ENCODE measurements at regions not wholly inside any gene's neighbourhood (a gene's known extent, or its start where the extent isn't known, plus 50 kb on each side); places are given as distances from the start of the nearest gene placed in this dataset.

DNA sequence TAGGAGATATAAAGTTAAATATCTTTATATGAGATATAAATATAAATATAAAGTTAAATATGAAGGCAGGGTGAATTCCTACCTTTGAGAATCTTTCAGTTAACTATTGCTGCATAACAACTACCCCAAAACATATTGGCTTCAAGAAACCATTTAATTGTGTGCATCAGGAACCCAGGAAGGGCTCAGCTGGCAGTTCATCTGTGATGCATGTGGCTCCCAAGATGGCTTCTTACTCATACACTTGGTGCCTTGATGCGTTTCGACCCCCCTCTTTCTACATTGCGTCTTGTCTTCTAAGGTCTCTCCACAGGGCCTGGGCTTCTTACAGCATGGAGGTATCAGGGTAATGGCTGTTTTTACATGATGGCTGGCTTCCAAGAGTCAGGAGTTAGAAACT, 253.9 kb upstream of the CRY1 start:
- DNase-seq (ENCODE audit: low read depth): no peak

DNA sequence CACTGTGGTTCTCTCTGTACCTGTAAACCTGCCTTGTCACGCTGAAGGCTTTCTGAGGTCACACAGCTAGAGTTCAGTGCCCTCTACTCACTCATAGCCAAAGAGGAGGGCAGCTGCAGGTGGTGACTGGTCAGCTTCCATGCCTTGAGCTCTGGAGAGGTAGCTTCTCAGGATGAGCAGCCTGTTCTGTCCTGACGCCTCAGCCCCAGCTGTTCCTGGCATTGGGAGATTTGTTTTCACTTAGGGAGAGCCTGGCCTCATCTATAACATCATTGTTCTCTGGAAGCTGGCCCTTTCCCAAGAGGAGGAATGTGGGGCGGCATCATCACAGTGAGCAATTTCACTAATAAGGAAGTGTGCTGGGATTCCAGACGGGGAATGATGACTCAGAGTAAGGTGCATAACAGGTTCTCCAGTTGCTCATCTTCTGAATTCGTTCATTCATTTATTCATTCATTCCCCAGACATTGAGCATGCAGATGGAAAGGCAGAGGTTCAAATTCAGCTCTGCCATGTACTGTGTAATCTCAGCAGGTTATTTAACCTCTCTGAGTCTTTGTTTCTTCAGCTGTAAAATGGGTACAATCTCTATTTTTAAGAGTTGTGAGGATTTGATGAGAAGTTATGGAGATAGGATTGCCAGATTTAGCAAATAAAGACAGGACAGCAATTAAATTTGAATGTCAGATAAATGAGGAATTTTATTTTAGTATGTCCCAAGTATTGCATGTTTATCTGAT, 255.8 kb upstream of the CRY1 start:
- DNase-seq (ENCODE audit: low read depth): no peak

DNA sequence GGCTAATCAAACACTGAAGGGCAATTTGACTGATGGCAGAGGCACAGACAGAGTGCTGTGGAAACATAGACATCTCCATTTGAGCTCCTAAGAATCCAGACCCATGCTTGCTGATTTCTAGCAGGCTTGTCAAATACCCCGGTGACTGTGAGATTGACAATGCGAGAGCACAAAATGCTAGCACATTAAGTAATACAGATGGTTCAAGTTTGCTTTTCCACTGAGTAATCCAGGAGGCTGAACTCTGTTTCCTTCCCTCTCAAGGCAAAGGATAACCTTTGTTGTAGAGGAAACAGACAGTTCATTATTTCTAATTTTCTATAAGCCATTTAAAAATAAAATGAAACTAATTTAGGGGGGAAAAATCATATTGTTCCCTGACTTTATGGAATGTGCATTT, 256.5 kb upstream of the CRY1 start:
- no peak for DNase-seq (ENCODE audit: low read depth)

DNA sequence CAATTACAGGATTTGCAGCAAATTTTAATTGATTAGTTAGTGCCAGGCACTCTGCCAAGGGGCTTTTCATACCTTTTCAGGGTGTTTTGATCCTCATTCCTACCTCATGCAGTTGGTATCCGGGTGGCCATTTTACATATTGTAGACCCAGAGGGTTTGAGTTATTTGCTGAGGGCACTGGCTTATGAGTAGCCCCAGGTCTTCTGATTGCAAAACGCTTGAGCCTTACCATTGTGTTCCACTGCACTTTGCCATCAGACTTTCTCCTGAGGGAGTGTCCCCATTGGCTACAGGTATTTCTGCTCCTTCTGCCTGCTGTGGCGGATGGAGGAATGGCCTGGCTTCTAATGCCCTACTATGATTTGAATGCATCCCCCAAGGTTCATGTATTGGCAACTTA, 257.8 kb upstream of the CRY1 start:
- no peak for DNase-seq (ENCODE audit: low read depth)

DNA sequence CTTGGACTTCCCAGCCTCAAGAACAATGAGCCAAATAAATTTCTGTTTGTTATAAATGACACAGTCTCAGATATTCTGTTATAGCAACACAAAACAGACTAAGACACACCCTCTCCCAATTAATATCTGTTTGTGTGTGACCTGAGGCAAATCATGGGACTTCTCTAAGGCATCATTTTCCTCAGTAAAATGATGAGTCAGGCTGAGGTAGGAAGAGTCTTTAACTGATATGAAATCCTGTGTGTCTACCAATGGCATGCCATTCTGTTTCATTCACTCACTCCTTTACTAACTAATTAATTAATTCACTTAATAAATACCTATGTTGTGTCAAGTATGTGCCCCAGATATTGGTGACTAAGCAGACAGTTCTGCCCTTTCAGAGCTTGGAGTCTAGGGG, 258.4 kb upstream of the CRY1 start:
- DNase-seq (ENCODE audit: low read depth): no peak

DNA sequence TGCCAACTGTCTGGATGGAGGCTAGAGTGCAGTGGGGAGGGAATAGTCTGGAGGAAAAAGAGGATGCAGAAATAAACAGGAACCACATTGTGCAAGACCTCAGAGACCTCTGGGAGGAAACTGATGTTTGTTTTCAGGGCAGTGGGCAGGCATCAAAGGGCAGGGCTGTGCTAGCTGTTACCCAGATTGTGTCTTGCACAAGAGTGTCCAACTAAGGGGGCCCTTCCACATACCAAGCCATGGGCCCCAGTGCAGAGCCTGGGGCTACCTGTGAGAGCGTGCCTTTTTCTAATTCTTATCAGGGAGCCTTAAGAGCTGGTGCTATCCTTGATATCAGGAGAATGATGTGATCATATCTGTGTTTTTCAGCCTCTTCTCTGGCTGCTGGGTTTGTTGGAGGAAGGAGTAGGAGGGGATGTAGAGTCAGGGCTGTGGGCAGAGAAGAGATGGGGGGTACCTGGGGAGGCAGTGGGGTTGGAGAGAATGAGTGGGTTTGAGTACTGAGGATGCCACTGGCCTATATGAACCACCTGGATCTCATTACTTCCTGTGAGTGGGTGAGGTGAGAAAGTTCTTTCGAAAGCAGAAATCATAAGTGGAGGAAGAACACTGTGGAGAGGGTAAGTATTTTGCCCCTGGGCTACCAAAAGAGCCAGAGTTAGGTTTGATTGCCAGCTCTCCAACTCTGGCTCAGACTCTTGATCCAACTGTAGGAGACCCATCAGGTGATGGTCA, 259.2 kb upstream of the CRY1 start:
- DNase-seq (ENCODE audit: low read depth): no peak

DNA sequence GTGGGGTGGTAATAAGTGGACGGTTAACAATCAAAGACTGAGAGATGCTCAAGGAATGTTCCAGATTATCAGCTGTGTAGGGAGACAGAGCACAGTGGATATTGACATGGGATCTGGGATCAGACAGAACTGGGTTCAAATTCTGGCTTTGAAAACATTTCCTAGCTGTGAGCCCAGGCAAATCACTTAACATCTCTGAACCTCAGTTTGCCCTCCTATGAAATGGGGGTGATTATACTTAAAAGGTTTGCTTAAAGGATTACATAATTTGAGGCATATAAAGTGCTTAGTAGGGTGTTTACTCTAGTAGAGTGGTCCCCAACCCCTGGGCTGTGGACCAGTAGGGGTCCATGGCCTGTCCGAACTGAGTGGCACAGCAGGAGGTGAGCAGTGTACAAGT, 260.0 kb upstream of the CRY1 start:
- DNase-seq (ENCODE audit: low read depth): no peak

DNA sequence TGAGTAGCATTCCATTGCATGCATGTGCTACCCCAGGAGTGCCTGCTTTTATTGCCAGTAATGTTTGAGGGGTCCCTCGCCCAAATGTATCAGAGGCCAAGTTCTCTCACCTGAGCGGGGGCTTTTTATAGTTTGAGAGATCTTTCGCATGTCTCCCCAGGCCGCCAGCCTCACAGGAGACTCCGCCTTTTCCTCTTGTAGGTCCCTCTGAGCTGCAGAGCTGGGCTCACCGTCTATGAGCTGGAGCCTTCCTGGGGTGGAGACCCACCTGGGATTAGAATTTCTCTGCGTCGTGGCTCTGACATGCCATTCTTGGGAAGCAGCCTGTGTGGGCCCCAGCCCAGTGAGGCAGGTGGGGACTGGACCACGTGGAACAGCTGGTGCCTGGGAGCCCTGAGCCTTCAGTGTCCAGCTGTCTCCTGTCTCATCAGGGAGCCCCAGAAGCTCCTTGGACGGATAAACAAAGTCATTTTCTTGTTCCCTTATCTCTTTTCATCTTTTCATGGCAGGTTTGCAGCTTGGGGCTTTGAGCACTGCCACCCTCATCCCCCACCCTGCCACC, 261.7 kb upstream of the CRY1 start:
- no peak for DNase-seq (ENCODE audit: low read depth)

DNA sequence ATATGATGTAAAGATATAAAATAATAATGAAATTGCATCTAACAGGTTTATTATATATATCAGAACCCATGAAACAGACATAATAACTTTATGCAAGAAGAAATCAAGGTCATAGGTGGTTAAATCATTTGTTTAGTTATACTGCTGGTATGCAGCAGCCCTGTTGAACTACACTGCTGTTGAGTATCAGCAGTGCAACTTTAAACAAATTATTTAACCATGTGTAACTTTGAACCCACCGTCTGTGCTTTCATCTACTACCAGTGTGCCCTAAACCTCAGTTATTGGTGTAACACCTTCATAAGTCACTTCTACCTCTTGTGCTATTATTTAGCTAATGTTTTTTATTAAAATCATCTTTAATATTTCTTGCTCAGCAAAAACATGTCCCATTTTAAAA, 262.3 kb upstream of the CRY1 start:
- DNase-seq (ENCODE audit: low read depth): no peak

DNA sequence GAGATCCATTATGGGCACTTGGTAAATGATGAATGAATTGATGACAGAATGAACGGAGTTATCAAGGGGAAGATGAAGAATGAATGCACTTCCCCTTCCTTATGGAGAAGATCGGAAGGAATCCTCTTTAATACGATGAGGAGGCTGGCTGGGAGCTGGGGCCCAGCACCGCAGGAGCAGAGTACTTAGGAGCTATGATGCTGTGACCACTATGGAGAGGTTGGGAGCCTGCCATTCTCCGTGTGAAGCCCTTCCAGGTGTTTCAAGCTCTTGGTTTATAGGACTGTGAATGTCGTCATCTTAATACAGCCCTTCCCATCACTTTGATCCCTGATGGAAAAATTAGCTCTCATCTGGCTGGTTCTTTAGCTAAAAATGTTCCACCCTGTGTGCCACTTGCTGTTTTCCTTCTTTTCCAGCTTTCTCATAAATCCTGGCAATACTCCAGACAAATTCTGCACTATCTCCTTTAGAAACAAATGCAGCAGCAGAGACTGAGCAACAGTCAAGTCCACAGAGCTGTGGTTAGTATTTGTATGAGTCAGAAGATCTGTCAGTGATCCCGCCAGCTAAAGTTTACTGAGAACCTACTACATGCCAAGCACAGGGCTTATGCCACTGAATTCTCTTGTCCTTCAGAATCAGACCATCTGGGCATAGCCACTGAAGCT, 263.1 kb upstream of the CRY1 start:
- DNase-seq (ENCODE audit: low read depth): no peak

DNA sequence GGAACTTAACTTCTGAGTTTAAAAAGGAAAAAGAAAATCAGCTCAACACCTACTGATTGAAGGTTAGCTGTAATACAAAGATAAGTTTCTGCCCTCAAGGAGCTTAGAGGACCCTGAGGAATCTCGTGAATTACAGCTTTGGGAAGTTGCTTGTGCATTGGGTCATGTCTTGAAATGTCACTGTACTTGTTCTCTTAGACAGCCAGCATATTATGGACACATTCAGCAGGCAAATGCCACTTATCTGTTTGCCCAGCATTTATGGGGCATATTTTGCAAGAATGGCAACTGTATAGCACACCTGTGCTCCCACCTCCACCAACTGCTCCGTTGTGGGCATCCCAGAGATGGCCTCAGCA, 263.6 kb upstream of the CRY1 start:
- DNase-seq (ENCODE audit: low read depth): no peak

DNA sequence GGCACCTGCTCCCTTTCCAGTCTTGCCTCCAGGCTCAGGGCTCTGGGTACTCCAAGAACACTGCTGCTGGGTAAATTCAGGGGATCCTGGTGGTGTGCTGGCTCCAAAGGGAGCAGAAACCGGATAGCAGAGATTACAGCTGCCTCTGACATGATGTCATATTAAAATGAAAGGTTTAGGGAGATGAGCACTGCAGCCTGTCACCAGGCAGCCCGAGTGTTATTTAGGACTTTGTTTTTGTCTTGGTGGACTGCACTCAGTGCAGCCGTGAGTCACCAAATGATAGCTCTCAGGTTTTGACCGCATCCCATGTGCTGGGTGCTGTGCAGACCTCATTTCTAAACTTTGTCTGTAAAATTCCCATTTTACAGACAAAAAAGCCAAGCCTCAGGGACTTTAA, 266.0 kb upstream of the CRY1 start:
- DNase-seq (ENCODE audit: low read depth): no peak

DNA sequence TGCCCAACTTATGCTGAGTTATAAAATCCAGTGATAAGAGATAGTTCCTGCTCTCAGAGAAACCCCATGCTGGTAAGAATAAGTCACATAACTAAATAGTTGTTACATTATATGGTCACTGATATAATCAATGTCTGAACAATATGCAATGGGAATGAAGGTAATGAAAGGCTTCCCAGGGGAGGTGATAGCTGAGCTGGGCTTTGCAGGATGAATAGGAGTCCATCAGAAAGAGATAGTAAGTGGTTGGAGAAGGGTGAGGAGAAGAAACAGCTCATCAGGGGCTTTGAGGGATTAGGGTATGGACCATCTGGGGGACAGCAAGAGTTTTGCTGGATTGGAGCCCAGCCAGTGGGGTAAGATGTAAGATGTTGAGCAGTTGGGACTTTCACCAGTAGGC, 266.7 kb upstream of the CRY1 start:
- DNase-seq (ENCODE audit: low read depth): no peak

DNA sequence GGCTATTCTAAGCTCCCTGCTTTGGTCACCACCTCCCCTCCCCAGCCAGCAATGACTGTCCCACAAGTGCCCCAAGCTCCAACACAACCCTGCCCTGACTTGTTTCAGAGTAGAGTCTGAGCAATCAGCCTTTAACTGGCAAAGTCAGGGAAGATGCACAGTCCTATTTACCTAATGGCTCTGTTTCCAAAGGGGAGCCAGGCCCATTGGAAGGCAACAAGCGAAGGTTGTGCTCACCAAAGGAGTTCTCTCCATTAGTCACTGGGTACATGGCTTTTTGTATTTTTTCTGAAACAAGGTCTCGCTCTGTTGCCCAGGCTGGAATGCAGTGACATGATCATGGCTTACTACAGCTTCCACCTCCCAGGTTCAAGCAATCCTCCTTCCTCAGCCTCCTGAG, 267.1 kb upstream of the CRY1 start:
- no peak for DNase-seq (ENCODE audit: low read depth)

DNA sequence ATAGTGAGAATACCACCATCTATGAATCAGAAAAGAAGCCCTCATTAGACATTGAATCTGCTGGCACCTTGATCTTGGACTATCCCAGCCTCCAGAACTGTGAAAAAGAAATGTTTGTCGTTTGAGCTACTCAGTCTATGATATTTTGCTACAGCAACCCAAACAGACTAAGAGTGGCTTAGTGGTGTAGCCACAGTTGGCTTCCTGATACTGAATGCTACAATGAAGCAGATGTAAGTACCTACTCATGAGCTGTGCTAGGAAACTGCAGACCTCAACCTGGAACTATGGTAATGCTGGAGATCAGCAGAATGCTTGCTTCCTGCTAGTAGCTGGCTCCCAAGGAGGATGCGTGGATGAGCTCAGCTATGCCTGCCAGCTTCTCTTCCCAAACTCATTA, 268.6 kb upstream of the CRY1 start:
- DNase-seq (ENCODE audit: low read depth): no peak

DNA sequence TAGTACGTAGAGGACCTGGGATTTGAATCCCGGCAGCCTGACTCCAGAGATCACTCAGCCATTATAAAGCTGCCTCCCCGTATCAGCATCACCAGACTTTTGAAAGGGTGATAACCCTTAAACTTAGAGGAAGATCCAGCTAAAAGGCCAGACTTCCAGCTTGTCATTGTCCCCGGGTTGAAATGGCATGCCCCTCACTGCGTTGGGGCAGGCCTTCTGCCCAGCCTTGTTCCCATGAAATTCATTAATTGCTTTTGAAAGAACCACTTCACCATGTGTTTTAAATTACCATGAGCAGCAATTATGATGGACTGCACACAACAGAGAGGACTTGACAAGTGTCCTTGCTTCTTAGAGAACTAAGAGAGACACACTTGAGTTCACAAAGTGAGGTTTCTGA, 269.6 kb upstream of the CRY1 start:
- no peak for DNase-seq (ENCODE audit: low read depth)

DNA sequence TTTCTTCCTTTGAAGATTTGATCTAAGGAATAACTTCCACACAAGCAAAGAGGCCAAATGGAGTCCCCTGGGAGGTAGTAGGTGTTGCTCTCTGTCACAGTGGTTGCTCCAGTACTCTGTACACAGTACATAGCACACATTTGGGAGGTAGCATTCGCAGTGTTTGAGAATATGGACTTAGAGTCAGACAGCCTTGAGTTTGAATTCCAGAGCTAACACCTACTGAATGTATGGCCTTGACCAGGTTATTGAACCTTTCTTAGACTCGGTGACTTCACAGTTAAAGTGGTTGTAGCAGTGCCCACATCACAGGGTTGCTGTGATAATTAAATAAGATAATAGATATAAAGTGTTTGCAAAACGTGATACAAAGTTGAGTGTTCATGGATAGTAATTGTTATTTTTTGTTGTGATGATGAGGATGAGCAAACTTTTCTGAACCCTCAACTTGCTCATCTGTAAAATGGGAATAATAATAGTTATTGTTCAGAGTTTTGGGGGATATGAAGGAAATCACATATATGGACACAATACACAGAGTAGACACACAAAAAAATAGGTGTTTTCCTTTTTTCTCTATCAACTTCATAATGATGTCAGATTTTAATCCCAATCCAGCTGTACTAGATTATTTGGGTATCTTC, 271.6 kb upstream of the CRY1 start:
- DNase-seq (ENCODE audit: low read depth): no peak

DNA sequence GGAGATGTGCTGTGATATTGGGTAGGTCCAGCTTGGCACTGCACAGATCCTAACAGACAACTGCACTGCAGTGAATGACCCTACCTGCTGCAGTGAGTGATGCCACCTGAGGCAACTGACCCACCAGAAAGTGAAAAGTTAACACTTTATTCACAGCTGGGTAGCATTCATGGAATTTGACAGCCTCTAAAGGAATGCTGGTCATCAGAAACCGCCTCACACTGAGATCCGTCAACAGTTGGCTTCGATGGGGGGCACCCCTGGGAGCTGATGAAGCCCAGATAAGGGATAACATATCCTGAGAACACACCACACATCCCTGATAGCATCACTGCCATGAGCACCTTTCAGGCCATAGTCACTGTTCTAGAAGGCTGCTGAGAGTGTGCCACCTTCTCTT, 272.4 kb upstream of the CRY1 start:
- no peak for DNase-seq (ENCODE audit: low read depth)

DNA sequence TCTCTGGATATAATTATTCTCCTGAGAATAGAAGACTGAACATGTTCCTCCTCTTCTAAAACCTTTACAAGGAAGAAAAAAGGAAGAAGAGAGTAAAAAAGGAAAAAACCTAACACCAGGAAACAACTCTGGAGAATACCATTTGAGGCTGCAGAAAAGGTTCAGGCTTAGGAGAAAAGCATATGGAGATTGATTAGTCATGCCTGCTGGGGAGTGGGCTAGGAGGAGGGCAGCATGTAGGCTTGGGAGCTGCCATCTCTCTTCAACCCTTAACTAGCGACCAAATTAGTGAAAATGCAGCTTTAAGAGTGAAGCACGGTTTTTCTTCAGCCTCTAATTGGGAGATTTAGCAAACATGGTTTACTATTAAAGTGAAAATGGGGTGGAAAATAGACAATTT, 273.0 kb upstream of the CRY1 start:
- no peak for DNase-seq (ENCODE audit: low read depth)

DNA sequence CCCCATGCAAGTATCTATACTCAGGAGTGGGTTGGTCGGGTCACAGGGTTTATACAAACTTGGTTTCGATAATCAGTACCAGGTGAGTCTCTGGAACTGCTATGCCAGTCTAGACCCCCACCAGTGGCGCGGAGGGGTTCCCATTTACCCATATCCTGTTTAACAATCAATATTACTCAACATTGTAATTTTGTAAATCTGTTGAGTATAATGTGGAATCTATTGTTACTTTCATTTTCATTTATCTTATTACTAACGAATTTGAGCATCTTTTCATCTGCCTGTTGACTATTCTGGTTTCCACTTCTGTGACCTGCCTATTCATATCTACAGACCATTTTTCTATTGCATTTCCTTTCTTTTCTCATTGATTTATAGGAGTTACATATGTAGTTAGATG, 275.2 kb upstream of the CRY1 start:
- DNase-seq (ENCODE audit: low read depth): no peak

DNA sequence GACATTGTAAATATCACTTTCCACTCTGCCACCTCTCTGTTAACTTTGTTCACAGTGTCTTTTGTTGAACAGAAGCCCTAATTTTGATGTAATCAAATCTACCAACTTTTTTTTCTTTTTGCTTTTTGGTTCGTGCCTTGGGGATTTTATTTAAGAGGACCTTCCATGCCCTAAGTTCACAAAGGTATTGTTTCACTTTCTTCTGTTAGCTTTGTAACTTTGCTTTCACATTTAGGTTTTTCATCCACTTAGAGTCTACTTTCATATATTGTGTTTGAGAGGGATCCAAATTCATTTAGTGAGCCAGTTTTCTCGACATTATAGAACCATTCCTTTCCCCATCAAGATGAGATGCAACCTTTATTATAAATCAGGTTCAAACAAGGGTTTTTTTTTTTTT, 275.7 kb upstream of the CRY1 start:
- DNase-seq (ENCODE audit: low read depth): no peak

DNA sequence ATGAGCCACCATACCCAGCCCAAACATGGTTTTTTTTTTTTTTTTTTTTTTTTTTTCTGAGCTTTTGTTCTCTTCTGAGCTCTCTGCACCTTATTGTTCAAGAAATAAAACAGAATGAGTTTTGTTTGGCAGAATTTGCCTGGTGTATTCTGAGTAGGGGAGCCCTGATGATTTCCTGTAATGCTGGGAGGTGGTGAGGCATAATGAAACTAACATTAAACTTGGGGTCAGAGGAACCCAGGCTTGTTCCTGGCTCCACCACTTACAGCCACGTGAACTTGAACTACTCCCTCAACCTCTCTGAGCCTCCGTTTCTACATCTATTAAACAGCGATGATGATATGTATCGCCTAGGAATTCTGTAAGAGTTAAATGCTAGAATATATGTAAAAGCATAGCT, 276.3 kb upstream of the CRY1 start:
- no peak for DNase-seq (ENCODE audit: low read depth)

DNA sequence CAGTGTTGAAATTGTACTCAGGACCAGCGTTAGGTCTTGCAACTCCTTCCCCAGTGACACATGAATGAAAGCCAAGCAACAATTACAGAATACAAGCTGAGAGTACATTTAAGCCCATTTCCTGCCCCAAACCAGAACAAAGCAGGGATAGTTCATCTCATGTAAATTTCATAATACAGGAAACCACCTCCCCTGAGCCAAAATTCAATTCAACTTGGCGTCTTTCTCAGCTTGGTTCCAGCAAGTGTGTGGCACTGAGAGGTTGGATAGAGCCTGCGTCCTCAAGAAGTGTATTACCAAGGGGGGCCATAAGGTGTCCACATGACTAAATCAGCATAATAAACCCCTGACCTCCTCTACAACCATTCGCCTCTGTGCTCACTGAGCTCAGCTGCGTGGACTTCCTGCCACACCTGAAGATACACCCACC, 278.9 kb upstream of the CRY1 start:
- no peak for DNase-seq (ENCODE audit: low read depth)
